ENCODE measurements at regions not wholly inside any gene's neighbourhood (a gene's known extent, or its start where the extent isn't known, plus 50 kb on each side); places are given as distances from the start of the nearest gene placed in this dataset.
"Not testable (repeated sequence)": the region's sequence is repeated elsewhere in the genome, so short reads cannot be mapped to it uniquely, and the experiment has no call there.

- no peak for DNase-seq (ENCODE audit: low read depth in 2 of 2)
Observed at GRCh38 chr11:87659807-87660206, 515.4 kb downstream of the RAB38 start.

DNA sequence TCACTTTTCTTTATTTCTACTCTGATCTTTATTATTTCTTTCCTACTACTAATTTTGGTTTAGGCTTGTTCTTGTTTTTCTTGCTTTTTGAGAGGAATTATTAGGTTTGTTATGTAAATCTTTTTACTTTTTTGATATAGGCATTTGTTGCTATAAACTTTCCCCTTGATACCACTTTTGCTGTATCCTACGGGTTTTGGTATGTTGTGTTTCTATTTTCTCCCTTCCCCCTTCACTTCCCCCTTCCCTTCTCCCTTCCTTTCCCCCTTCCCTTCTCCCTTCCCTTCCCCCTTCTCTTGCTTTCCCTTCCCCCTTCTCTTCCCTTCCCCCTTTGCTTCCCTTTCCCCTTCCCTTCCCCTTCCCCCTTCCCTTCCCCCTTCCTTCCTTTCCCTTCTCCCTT is 529.6 kb downstream of the RAB38 start:
- DNase-seq (ENCODE audit: low read depth in 2 of 2), result no peak

GRCh38 chr11:87639753-87640364 is 535.4 kb downstream of the RAB38 start:
- no peak for DNase-seq (ENCODE audit: low read depth in 2 of 2)

- no peak for DNase-seq (ENCODE audit: low read depth in 2 of 2)
Observed at GRCh38 chr11:87635001-87635400, 540.2 kb downstream of the RAB38 start.

DNA sequence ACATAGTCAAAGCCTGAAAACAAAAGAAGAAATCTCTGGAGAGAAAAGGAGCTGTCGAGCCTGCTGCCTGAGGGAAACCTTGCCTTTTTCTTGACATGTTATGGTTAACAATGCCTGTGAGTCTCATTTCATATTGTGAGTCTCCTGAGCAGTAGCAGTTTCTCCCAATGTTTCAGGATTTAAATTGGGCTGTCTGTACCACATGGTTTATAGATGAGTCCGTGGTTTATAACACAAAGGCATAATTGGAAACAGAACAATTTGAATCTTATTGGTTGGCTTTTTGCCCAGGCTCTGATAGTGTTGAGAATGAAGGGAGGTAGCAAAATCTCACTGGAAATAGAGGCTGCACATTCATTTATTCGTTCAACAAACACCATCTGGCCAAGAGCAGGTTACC is 540.9 kb downstream of the RAB38 start:
- peak in 1 of 2 experiments; percentile 1 for DNase-seq (ENCODE audit: low read depth in 2 of 2)

GRCh38 chr11:87628957-87629356 is 546.3 kb downstream of the RAB38 start:
- no peak for DNase-seq (ENCODE audit: low read depth in 2 of 2)

- DNase-seq (ENCODE audit: low read depth in 2 of 2), result no peak
Observed at GRCh38 chr11:87628026-87628580, 547.1 kb downstream of the RAB38 start.

DNA sequence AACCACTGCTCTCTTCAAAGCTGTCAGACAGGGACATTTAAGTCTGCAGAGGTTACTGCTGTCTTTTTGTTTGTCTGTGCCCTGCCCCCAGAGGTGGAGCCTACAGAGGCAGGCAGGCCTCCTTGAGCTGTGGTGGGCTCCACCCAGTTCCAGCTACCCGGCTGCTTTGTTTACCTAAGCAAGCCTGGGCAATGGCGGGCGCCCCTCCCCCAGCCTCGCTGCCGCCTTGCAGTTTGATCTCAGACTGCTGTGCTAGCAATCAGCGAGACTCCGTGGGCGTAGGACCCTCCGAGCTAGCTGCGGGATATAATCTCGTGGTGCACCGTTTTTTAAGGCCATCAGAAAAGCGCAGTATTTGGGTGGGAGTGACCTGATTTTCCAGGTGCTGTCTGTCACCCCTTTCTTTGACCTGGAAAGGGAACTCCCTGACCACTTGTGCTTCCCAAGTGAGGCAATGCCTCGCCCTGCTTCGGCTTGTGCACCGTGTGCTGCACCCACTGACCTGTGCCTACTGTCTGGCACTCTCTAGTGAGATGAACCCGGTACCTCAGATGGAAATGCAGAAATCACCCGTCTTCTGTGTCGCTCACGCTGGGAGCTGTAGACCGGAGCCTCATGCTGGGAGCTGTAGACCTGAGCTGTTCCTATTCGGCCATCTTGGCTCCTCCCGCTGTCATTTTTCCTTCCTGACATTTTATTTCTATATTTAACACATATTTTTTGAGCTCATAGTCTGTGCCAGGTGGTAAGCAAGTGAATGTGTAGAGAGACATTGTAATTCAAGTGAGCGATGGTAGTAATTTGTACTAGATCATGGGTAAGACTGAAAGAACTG is 551.5 kb downstream of the RAB38 start:
- not testable (repeated sequence) for DNase-seq (ENCODE audit: low read depth in 2 of 2)

DNA sequence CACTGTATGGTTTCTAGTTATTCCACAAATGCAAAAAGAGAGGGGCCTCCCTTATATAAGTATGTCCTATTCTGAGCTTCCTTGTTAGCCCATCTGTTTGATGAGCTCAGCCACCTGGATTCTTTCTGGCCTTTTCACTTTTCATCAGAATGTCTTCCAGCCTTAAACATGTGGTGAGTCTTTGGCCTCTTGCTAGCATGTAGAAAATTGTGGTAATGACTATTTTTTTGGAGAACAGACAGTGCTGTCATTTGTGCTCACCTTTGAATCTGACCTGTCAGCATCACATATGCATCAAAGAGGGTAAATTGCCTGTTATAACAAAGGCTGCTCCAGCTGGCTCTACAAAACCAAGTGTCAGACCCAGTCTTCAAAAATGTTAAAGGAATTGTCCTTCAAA is 558.7 kb downstream of the RAB38 start:
- DNase-seq (ENCODE audit: low read depth in 2 of 2), result no peak

GRCh38 chr11:87604350-87604749 is 566.6 kb downstream of the TMEM135 start:
- no peak for DNase-seq (ENCODE audit: low read depth in 2 of 2)

DNA sequence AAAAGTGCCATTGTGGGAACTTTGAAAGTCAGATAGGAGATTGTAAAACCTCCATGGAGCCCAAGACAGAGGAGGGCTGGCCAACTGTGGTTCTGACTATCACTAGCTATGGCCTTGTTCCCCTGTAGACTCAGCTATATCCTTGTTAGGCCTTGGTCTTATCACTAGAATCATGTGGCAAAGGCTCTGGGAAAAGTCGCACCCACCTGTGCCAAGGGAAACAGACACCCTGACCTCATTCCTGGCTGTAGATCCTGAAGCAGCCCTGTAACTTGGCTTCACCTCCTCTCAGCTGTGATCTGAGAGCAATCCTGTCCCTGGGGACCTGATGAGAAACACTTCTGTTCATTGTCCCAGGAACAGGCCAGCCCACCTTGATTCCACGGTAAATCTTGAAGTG is 566.2 kb downstream of the TMEM135 start:
- no peak for DNase-seq (ENCODE audit: low read depth in 2 of 2)

DNA sequence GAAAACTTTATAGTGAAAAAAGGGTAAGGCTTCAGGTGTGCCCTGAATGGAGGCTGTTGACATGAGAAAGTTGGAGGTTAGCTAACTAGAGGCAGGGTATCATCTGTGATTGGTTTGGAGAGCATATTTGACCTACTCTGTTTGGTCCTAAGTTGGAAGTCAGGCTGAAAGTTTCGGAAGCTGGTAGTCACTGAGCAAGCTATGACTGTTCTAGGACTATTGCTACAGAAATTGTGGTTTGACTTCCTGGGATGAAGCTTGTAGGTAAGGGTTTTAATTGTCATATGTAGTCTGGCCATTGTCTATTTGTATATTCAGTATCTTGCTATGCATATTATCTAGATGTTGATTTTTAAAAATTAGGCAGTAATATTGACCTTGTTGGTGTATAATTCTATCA is 565.0 kb downstream of the TMEM135 start:
- no peak for DNase-seq (ENCODE audit: low read depth in 2 of 2)

GRCh38 chr11:87600938-87601337 is 563.2 kb downstream of the TMEM135 start:
- no peak for DNase-seq (ENCODE audit: low read depth in 2 of 2)

DNA sequence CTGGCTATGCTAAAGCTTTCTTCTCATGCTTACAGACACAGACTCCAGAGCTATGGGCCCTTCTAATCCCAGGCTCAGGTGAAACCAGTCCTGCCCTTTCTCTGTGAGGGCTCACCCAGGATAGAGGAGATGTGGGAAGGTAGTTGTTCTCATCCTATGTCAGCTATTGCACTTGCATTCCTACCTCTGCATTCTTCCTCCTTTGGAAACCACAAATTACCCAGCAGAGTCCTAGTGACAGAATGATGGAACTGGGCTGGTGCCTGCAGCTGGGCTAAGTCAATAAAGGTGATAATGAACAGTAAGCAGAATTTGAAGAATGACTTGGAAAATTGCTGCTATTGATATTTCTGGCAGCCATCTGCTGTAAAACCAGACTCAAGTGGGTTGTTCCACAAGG is 560.0 kb downstream of the TMEM135 start:
- DNase-seq (ENCODE audit: low read depth in 2 of 2), result no peak

GRCh38 chr11:87596176-87596575 is 558.4 kb downstream of the TMEM135 start:
- no peak for DNase-seq (ENCODE audit: low read depth in 2 of 2)

DNA sequence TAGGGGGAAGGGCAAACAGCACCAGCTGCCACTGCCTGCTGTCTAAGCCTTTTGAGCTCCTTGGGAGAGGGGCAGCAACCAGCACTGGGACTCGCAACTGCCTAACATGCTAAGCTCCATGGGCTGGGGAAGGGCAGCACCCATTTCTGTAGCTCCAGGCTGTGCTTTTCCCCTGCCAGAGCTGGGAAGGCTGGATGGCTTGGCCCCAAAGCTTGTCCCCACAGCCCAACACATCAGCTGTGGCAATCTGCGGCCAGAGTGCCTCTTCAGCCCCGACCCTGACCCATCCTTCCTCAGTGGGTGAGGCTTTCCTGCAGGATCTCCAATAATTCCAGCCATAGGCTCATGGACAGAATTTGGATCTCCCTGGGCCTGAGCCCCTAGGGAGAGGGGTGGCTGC is 551.3 kb downstream of the TMEM135 start:
- DNase-seq (ENCODE audit: low read depth in 2 of 2), result no peak

DNA sequence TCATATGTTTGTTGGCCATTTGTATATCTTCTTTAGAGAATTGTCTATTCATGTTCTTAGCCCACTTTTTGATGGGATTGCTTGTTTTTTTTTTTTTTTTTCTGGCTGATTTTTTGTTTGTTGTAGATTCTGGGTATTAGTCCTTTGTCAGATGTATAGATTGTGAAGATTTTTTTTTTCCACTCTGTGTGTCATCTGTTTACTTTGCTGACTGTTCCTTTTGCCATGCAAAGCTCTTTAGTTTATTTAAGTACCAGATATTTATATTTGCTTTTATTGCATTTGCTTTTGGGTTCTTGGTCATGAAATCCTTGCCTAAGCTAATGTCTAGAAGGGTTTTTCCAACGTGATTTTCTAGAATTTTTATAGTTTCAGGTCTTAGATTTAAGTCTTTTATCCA is 547.9 kb downstream of the TMEM135 start:
- not testable (repeated sequence) for DNase-seq (ENCODE audit: low read depth in 2 of 2)

- no peak for DNase-seq (ENCODE audit: low read depth in 2 of 2)
Observed at GRCh38 chr11:87583931-87584330, 546.2 kb downstream of the TMEM135 start.

DNA sequence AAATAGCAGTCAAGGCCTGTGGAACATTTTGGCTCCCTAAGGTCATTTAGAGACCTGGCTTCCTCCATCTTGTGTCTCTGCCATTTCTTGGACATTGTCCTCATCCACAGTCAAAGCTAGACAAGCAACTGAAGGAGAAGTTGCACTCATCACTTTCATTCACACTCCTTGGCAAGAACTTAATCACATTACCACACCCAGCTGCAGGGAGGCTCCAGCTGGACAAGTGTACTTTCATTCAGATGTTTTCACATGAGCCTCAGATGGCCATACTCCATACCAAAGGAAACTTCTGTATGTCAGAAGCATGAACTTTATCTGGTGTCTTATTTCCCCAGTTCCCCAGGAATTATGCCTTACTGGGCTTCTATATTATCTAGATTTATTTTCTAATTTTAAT is 537.4 kb downstream of the TMEM135 start:
- DNase-seq (ENCODE audit: low read depth in 2 of 2), result no peak

DNA sequence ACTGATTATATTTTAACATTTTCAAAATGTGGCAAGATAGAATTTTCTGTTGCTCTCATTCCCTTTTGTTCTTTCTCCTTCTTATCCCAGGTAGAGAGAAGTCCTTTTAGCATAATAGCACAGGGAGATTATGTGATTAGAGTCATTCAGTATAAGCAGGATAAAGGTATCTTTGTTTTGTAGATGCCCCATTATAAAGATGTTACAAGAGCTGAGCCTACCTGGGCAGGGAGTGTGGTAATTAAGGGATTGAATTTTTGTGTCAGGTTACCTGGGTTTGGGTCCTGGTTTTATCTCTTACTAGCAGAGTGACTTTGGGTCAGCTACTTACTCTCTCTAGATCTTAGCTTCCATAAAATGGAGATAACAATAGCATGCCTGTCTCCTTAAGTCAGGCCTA is 536.5 kb downstream of the TMEM135 start:
- no peak for DNase-seq (ENCODE audit: low read depth in 2 of 2)

DNA sequence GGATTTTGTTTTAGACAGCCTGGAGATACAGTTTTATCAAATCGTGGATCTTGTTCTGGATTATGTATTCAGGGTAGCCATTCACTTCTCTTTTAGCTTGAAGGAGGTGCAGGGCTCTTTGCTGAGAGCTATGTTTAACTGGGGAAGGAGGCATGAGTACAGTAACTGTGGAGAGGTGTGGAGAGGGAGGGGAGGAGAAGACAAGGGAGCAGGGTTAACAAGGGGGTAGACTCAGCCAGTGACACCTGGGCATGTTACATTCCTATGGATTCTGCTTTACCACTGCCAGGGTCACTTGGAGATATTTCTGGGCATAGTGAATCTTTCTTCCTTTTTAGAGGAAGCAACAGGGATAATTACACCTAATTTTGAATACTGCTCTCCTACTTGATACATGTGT is 536.0 kb downstream of the TMEM135 start:
- no peak for DNase-seq (ENCODE audit: low read depth in 2 of 2)

- DNase-seq (ENCODE audit: low read depth in 2 of 2), result no peak
Observed at GRCh38 chr11:87572881-87573280, 535.1 kb downstream of the TMEM135 start.

DNA sequence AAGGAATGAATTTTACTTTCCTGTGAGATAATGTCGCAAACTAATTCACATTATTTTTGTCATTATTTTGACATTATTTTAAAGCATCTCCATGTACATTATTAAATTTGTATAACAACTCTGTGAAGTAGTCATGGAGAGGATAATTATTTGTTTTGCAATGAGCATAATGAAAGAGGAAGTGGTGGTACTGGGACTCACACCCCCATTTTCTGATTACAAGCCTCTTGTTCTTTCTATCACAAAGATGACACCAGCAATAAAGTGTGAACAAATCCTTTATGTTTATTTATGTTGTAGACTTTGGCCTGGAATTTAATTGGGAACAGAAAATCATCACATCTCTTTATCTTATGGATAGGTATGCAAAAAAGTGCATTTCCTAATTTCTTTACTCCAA is 522.6 kb downstream of the TMEM135 start:
- no peak for DNase-seq (ENCODE audit: low read depth in 2 of 2)
